HCT116 (cell line): ENCODE measurements at regions not wholly inside any gene's neighbourhood (a gene's known extent, or its start where the extent isn't known, plus 50 kb on each side); places are given as distances from the start of the nearest gene placed in this dataset.

Source experiments
- ATAC-seq: fragments of 200-7000 bp; cut with Tn5 transposase; 2 replicates; pipeline ENCODE4 v1.9.1; 2020; ENCODE audit warnings: mild to moderate bottlenecking, moderate library complexity
- BruUV-seq: library from RNA; stranded (reverse); fragments of 400-500 nt; replicated peaks from 2 replicates; lab custom pipeline; 2021; lab: Mats Ljungman, UMichigan
- CTCF ChIA-PET: fragments of 300-600 bp; sonication (Branson Sonifier 250); formaldehyde crosslinking; loops from one replicate; lab custom pipeline; 2021; ENCODE audit warnings: antibody characterized with exemption; lab: Charles Lee
- POLR2A ChIA-PET: fragments of 300-600, 350-600 bp; sonication (Branson Sonifier 250); formaldehyde crosslinking; loops from one replicate; lab custom pipeline; 2021; ENCODE audit warnings: antibody characterized with exemption; lab: Charles Lee
- RAD21 ChIA-PET, 2 experiments: fragments of 300-600 bp; sonication (Branson Sonifier 250); formaldehyde crosslinking; loops; one replicate each; lab custom pipeline; 2023; ENCODE audit warnings: low total read pairs in 2 of 2; ENCODE audit not compliant: uncharacterized antibody in 2 of 2, unreplicated experiment in 2 of 2, low non-redundant PET in 1 of 2; lab: Charles Lee
- DNase-seq: peaks from one replicate; pipeline ENCODE4 v3.0.0-alpha.2; 2010; ENCODE audit warnings: low read depth, low spot score
- H2AFZ ChIP-seq: fragments of 200-600 bp; shearing (Covaris generic), sonication (generic); 2 replicates; pipeline ENCODE4 v1.6.1; 2017; ENCODE audit warnings: low read depth, mixed run types, mixed read lengths, antibody characterized with exemption, low read length; ENCODE audit not compliant: poor library complexity, severe bottlenecking
- H3K27ac ChIP-seq: 2 replicates; pipeline ENCODE4 v1.5.1; 2012; ENCODE audit warnings: low read depth, low read length
- H3K27me3 ChIP-seq: fragments of 200-600 bp; sonication (generic); 2 replicates; pipeline ENCODE4 v1.6.1; 2016; ENCODE audit warnings: mixed run types, low read length, mixed read lengths; ENCODE audit not compliant: insufficient read depth
- H3K36me3 ChIP-seq, 2 experiments: fragments of 200-500 bp in 1 of 2; fragments of 200-600 bp in 1 of 2; sonication (Bioruptor generic) in 1 of 2; sonication (generic) in 1 of 2; 2 replicates each; pipeline versions ENCODE4 v1.5.1 to v1.6.1; 2014 to 2016; ENCODE audit warnings: low read length in 2 of 2, inconsistent platforms in 1 of 2, mixed read lengths in 1 of 2, mixed run types in 1 of 2; ENCODE audit not compliant: insufficient read depth in 2 of 2, control insufficient read depth in 1 of 2
- H3K4me1 ChIP-seq, 2 experiments: fragments of 200-600 bp in 1 of 2; sonication (generic) in 1 of 2; 2 replicates each; pipeline versions ENCODE4 v1.5.1 to v1.6.1; 2012 to 2017; ENCODE audit warnings: low read length in 2 of 2, inconsistent platforms in 1 of 2, mild to moderate bottlenecking in 1 of 2, mixed read lengths in 1 of 2, mixed run types in 1 of 2, moderate library complexity in 1 of 2; ENCODE audit not compliant: insufficient read depth in 2 of 2, control insufficient read depth in 1 of 2
- H3K4me2 ChIP-seq: fragments of 200-600 bp; sonication (generic); 2 replicates; pipeline ENCODE4 v1.6.1; 2017; ENCODE audit warnings: mixed run types, low read length, mixed read lengths
- H3K4me3 ChIP-seq, 2 experiments: fragments of 200-600 bp in 1 of 2; sonication (generic) in 1 of 2; replicated peaks in 1 of 2; 2 replicates each; pipeline ENCODE4 v1.5.1; 2011 to 2016; ENCODE audit warnings: low read length in 2 of 2, control low read depth in 1 of 2, low read depth in 1 of 2, mild to moderate bottlenecking in 1 of 2, mixed read lengths in 1 of 2, mixed run types in 1 of 2
- H3K79me2 ChIP-seq: fragments of 200-600 bp; sonication (generic); 2 replicates; pipeline ENCODE4 v1.6.1; 2017; ENCODE audit warnings: mild to moderate bottlenecking, mixed run types, low read length, moderate library complexity, mixed read lengths; ENCODE audit not compliant: insufficient read depth
- H3K9ac ChIP-seq: fragments of 200-600 bp; sonication (generic); 2 replicates; pipeline ENCODE4 v1.6.1; 2016; ENCODE audit warnings: low read length, mixed read lengths
- H3K9me2 ChIP-seq: fragments of 200-600 bp; sonication (generic), shearing (Covaris generic); 2 replicates; pipeline ENCODE4 v1.6.1; 2017; ENCODE audit warnings: mixed run types, mild to moderate bottlenecking, moderate library complexity; ENCODE audit not compliant: insufficient read depth
- H3K9me3 ChIP-seq, 2 experiments: fragments of 200-500 bp in 1 of 2; fragments of 200-600 bp in 1 of 2; sonication (Bioruptor generic) in 1 of 2; sonication (generic) in 1 of 2; 2 replicates each; pipeline ENCODE4 v1.6.1; 2014 to 2017; ENCODE audit warnings: low read length in 2 of 2, mixed read lengths in 2 of 2, inconsistent platforms in 1 of 2, low read depth in 1 of 2, mild to moderate bottlenecking in 1 of 2, mixed run types in 1 of 2, moderate library complexity in 1 of 2; ENCODE audit not compliant: control insufficient read depth in 1 of 2, insufficient read depth in 1 of 2
- H4K20me1 ChIP-seq: fragments of 200-600 bp; sonication (generic), shearing (Covaris generic); 2 replicates; pipeline ENCODE4 v1.6.1; 2017; ENCODE audit warnings: mixed run types, mild to moderate bottlenecking, moderate library complexity; ENCODE audit not compliant: insufficient read depth
- EGR1 ChIP-seq: IDR thresholded peaks from 2 replicates; pipeline ENCODE4 v1.6.1; 2012; ENCODE audit warnings: low read depth
- ELF1 ChIP-seq: IDR thresholded peaks from 2 replicates; pipeline ENCODE4 v1.6.1; 2012; ENCODE audit warnings: low read depth, borderline replicate concordance
- EZH2phosphoT487 ChIP-seq: fragments of 200-600 bp; IDR thresholded peaks from 2 replicates; pipeline ENCODE4 v1.6.1; 2018; ENCODE audit warnings: antibody characterized with exemption, borderline replicate concordance
- FOSL1 ChIP-seq: IDR thresholded peaks from 2 replicates; pipeline ENCODE4 v1.6.1; 2012; ENCODE audit warnings: low read depth
- JUND ChIP-seq: IDR thresholded peaks from 2 replicates; pipeline ENCODE4 v1.6.1; 2012
- POLR2A ChIP-seq: IDR thresholded peaks from 2 replicates; pipeline ENCODE4 v1.7.0; 2011; ENCODE audit warnings: borderline replicate concordance; ENCODE audit not compliant: insufficient read depth, insufficient read length; ENCODE audit errors: extremely low read depth
- RAD21 ChIP-seq: IDR thresholded peaks from 2 replicates; pipeline ENCODE4 v1.6.1; 2012; ENCODE audit warnings: low read depth, mild to moderate bottlenecking
- SIN3A ChIP-seq: IDR thresholded peaks from 2 replicates; pipeline ENCODE4 v1.6.1; 2012; ENCODE audit warnings: low read depth
- TCF7L2 ChIP-seq: IDR thresholded peaks from 2 replicates; pipeline ENCODE4 v1.7.0; 2011; ENCODE audit warnings: borderline replicate concordance, inconsistent platforms; ENCODE audit not compliant: insufficient read depth, insufficient read length; ENCODE audit errors: extremely low read depth
- YY1 ChIP-seq: IDR thresholded peaks from 2 replicates; pipeline ENCODE4 v1.6.1; 2011; ENCODE audit warnings: low read length, low read depth, moderate library complexity, mild to moderate bottlenecking; ENCODE audit not compliant: insufficient replicate concordance; ENCODE audit errors: extremely low read depth
- ZFX ChIP-seq: fragments of 450-650 bp; IDR thresholded peaks from 2 replicates; pipeline ENCODE4 v1.6.1; 2017
- ZNF274 ChIP-seq: fragments of 200-500 bp; sonication (Bioruptor generic); IDR thresholded peaks from 2 replicates; pipeline ENCODE4 v1.6.1; 2014; ENCODE audit warnings: mild to moderate bottlenecking, low read depth, low read length, inconsistent platforms
- intact Hi-C: fragments of 100-400 bp; cut with micrococcal nuclease; formaldehyde crosslinking; loops from 2 replicates; pipeline ENCODE4 v1.10.0; 2022
- TF ChIP-seq, protein P1 (sequence below): IDR thresholded peaks from 2 replicates; pipeline ENCODE4 v1.6.1; 2012
- TF ChIP-seq, protein P2 (sequence below): IDR thresholded peaks from 2 replicates; pipeline ENCODE4 v1.6.1; 2012; ENCODE audit warnings: low read depth

DNA sequence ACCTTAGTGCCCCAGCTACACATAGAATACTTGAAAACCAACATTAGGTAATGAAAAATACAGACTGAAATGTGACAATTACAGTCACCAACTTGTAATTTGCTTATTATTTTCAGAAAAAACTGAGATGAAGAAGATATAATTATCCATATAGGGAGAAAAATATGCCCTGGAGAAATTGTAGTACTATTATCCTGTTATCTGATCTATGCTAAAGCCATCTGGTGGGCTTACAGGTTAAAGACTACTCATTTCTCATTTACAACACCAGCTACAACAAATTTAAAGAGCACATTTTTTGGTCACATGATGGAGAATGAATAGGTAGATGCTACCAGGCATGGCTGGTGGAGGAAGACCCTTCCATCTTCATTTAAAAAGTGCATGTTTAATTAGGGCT lies 79.6 kb upstream of the NYAP2 start:
- H3K4me1 ChIP-seq = no peaks in the 10 kb centered on the region
- TF ChIP-seq TCF7L2 (no peak), FOSL1 (no peak), ZFX (no peak), ZNF274 (no peak), SIN3A (no peak), ELF1 (no peak), RAD21 (no peak), EGR1 (no peak)
- TF ChIP-seq, protein P1, sequence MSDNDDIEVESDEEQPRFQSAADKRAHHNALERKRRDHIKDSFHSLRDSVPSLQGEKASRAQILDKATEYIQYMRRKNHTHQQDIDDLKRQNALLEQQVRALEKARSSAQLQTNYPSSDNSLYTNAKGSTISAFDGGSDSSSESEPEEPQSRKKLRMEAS = no peak
- no peak overlapping the region for H2AFZ ChIP-seq
- CTCF ChIA-PET = no interaction called here
- H3K9me3 ChIP-seq = peaks cover 3 to 5% of the 10 kb centered on the region in 2 experiments; a peak in 2 of 4 replicates
- no peaks in the 10 kb centered on the region for H4K20me1 ChIP-seq
- POLR2A ChIA-PET = no interaction called here
- intact Hi-C loops = no loop called here
- no peaks in the 10 kb centered on the region for H3K79me2 ChIP-seq
- H3K4me2 ChIP-seq = no peak overlapping the region
- RAD21 ChIA-PET = no interaction called here
- no peak for ATAC-seq
- no peaks in the 10 kb centered on the region for H3K9me2 ChIP-seq
- H3K27ac ChIP-seq = no peak overlapping the region
- H3K4me3 ChIP-seq = no peak overlapping the region
- H3K9ac ChIP-seq = no peak overlapping the region
- H3K36me3 ChIP-seq = no peaks in the 10 kb centered on the region
- BruUV-seq = no TSS peak
- DNase-seq = no peak
- no peaks in the 10 kb centered on the region for H3K27me3 ChIP-seq

DNA sequence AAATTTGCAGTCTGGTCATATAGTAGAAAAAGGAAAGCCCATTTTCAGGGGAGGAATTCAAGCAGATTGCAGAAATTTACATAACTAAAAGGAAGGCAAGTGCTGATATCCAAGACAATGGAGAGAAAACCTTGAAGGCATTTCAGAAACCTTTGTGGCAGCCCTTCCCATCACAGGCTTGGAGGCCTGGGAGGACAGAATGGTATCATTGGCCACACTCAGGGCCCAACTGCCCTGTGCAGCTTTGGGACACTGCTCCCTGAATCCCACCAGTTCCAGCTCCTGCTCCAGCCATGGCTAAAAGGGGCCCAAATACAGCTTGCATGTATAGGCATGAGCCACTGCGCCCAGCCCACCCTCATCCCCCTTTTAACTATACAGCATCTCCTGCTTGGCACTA lies 81.1 kb upstream of the NYAP2 start:
- POLR2A ChIA-PET = no interaction called here
- no peak overlapping the region for H3K27ac ChIP-seq
- no peak overlapping the region for H3K4me2 ChIP-seq
- intact Hi-C loops = no loop called here
- RAD21 ChIA-PET = no interaction called here
- H3K27me3 ChIP-seq = no peaks in the 10 kb centered on the region
- no peak overlapping the region for H2AFZ ChIP-seq
- H4K20me1 ChIP-seq = no peaks in the 10 kb centered on the region
- no peaks in the 10 kb centered on the region for H3K36me3 ChIP-seq
- DNase-seq (no peak), ATAC-seq (no peak)
- H3K9me2 ChIP-seq = no peaks in the 10 kb centered on the region
- no peak overlapping the region for H3K4me3 ChIP-seq
- BruUV-seq = no TSS peak
- TF ChIP-seq, protein P2, sequence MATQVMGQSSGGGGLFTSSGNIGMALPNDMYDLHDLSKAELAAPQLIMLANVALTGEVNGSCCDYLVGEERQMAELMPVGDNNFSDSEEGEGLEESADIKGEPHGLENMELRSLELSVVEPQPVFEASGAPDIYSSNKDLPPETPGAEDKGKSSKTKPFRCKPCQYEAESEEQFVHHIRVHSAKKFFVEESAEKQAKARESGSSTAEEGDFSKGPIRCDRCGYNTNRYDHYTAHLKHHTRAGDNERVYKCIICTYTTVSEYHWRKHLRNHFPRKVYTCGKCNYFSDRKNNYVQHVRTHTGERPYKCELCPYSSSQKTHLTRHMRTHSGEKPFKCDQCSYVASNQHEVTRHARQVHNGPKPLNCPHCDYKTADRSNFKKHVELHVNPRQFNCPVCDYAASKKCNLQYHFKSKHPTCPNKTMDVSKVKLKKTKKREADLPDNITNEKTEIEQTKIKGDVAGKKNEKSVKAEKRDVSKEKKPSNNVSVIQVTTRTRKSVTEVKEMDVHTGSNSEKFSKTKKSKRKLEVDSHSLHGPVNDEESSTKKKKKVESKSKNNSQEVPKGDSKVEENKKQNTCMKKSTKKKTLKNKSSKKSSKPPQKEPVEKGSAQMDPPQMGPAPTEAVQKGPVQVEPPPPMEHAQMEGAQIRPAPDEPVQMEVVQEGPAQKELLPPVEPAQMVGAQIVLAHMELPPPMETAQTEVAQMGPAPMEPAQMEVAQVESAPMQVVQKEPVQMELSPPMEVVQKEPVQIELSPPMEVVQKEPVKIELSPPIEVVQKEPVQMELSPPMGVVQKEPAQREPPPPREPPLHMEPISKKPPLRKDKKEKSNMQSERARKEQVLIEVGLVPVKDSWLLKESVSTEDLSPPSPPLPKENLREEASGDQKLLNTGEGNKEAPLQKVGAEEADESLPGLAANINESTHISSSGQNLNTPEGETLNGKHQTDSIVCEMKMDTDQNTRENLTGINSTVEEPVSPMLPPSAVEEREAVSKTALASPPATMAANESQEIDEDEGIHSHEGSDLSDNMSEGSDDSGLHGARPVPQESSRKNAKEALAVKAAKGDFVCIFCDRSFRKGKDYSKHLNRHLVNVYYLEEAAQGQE = no peak
- TF ChIP-seq RAD21 (no peak), EZH2phosphoT487 (no peak), JUND (no peak), POLR2A (no peak), YY1 (no peak)
- TF ChIP-seq, all 23 proteins: peak for 0
- no peak overlapping the region for H3K9ac ChIP-seq
- no peaks in the 10 kb centered on the region for H3K79me2 ChIP-seq
- no peaks in the 10 kb centered on the region for H3K4me1 ChIP-seq
- peaks cover 3 to 5% of the 10 kb centered on the region in 2 experiments; a peak in 2 of 4 replicates for H3K9me3 ChIP-seq
- CTCF ChIA-PET = no interaction called here
